HEK293 (cell line): ENCODE measurements at regions not wholly inside any gene's neighbourhood (a gene's known extent, or its start where the extent isn't known, plus 50 kb on each side); places are given as distances from the start of the nearest gene placed in this dataset.

ENCODE experiments used
- CTCF ChIA-PET: fragments of 350-600 bp; formaldehyde crosslinking; extraction: SDS; loops from one replicate; lab custom pipeline; 2021; ENCODE audit warnings: antibody characterized with exemption; lab: Yijun Ruan, JAX
- POLR2A ChIA-PET: fragments of 300-600 bp; formaldehyde crosslinking; extraction: SDS; loops from one replicate; lab custom pipeline; 2020; ENCODE audit warnings: antibody characterized with exemption, inconsistent platforms; lab: Yijun Ruan, JAX
- H3K27ac ChIP-seq: fragments of 200-500 bp; sonication (Bioruptor generic); 2 replicates; pipeline ENCODE4 v1.5.1; 2014; ENCODE audit warnings: low read depth, low read length, control low read depth, inconsistent platforms; ENCODE audit errors: extremely low read depth
- H3K36me3 ChIP-seq, 2 experiments: fragments of 200-500 bp in 1 of 2; sonication (Bioruptor generic) in 1 of 2; 1 replicate in 1 of 2; 2 replicates in 1 of 2; pipeline ENCODE4 v1.5.1; 2014 to 2017; ENCODE audit warnings: inconsistent platforms in 2 of 2, low read length in 2 of 2; ENCODE audit not compliant: control insufficient read depth in 2 of 2, insufficient read depth in 1 of 2
- H3K4me1 ChIP-seq: fragments of 200-500 bp; sonication (Bioruptor generic); 2 replicates; pipeline ENCODE4 v1.5.1; 2014; ENCODE audit warnings: mild to moderate bottlenecking, low read length, inconsistent platforms; ENCODE audit not compliant: control insufficient read depth, insufficient read depth
- H3K4me3 ChIP-seq: 2 replicates; pipeline ENCODE4 v1.5.1; 2011; ENCODE audit warnings: low read depth, mild to moderate bottlenecking, control low read depth, low read length, moderate library complexity
- H3K9me3 ChIP-seq: fragments of 200-500 bp; sonication (Bioruptor generic); 2 replicates; pipeline ENCODE4 v1.5.1; 2014; ENCODE audit warnings: low read depth, low read length, inconsistent platforms; ENCODE audit not compliant: control insufficient read depth, insufficient read depth
- FEZF1 ChIP-seq: fragments of 450-650 bp; formaldehyde crosslinking; IDR thresholded peaks from 2 replicates; pipeline ENCODE4 v1.5.1; 2016; ENCODE audit warnings: missing biosample characterization, missing genetic modification characterization
- IKZF3 ChIP-seq: fragments of 450-650 bp; IDR thresholded peaks from 2 replicates; pipeline ENCODE4 v1.5.0; 2018; ENCODE audit warnings: missing biosample characterization, mild to moderate bottlenecking, missing genetic modification characterization, moderate library complexity
- INSM2 ChIP-seq: fragments of 450-650 bp; formaldehyde crosslinking; IDR thresholded peaks from 2 replicates; pipeline ENCODE4 v1.5.1; 2016; ENCODE audit warnings: missing biosample characterization, missing genetic modification characterization
- REST ChIP-seq: fragments of 450-650 bp; formaldehyde crosslinking; IDR thresholded peaks from 2 replicates; pipeline ENCODE4 v1.5.1; 2016; ENCODE audit warnings: missing biosample characterization, missing genetic modification characterization
- ZBTB17 ChIP-seq: fragments of 450-650 bp; formaldehyde crosslinking; IDR thresholded peaks from 2 replicates; pipeline ENCODE4 v1.5.1; 2016; ENCODE audit warnings: missing biosample characterization, missing genetic modification characterization
- ZBTB20 ChIP-seq: fragments of 450-650 bp; formaldehyde crosslinking; IDR thresholded peaks from 2 replicates; pipeline ENCODE4 v1.5.1; 2016; ENCODE audit warnings: missing biosample characterization, missing genetic modification characterization
- ZBTB21 ChIP-seq: fragments of 450-650 bp; formaldehyde crosslinking; IDR thresholded peaks from 2 replicates; pipeline ENCODE4 v1.5.1; 2017; ENCODE audit warnings: missing biosample characterization, missing genetic modification characterization
- ZBTB48 ChIP-seq: fragments of 450-650 bp; formaldehyde crosslinking; IDR thresholded peaks from 2 replicates; pipeline ENCODE4 v1.5.1; 2016; ENCODE audit warnings: missing biosample characterization, missing genetic modification characterization
- ZFHX2 ChIP-seq: fragments of 450-650 bp; formaldehyde crosslinking; conservative IDR thresholded peaks from 2 replicates; pipeline ENCODE4 v1.5.1; 2016; ENCODE audit warnings: missing biosample characterization, missing genetic modification characterization
- ZNF133 ChIP-seq: fragments of 450-650 bp; formaldehyde crosslinking; IDR thresholded peaks from 2 replicates; pipeline ENCODE4 v1.5.1; 2016; ENCODE audit warnings: missing biosample characterization, missing genetic modification characterization
- ZNF146 ChIP-seq: fragments of 450-650 bp; formaldehyde crosslinking; IDR thresholded peaks from 2 replicates; pipeline ENCODE4 v1.5.1; 2016; ENCODE audit warnings: missing biosample characterization, missing genetic modification characterization
- ZNF19 ChIP-seq: fragments of 450-650 bp; formaldehyde crosslinking; IDR thresholded peaks from 2 replicates; pipeline ENCODE4; 2016; ENCODE audit warnings: missing biosample characterization, missing genetic modification characterization, low read depth
- ZNF202 ChIP-seq: fragments of 450-650 bp; formaldehyde crosslinking; IDR thresholded peaks from 2 replicates; pipeline ENCODE4 v1.5.1; 2016; ENCODE audit warnings: missing biosample characterization, missing genetic modification characterization, borderline replicate concordance
- ZNF239 ChIP-seq: fragments of 450-650 bp; formaldehyde crosslinking; IDR thresholded peaks from 2 replicates; pipeline ENCODE4 v1.5.1; 2016; ENCODE audit warnings: missing biosample characterization, missing genetic modification characterization
- ZNF324 ChIP-seq: fragments of 450-650 bp; formaldehyde crosslinking; IDR thresholded peaks from 2 replicates; pipeline ENCODE4 v1.5.1; 2016; ENCODE audit warnings: missing biosample characterization, missing genetic modification characterization
- ZNF335 ChIP-seq: fragments of 450-650 bp; formaldehyde crosslinking; conservative IDR thresholded peaks from 2 replicates; pipeline ENCODE4 v1.5.1; 2016; ENCODE audit warnings: missing biosample characterization, missing genetic modification characterization
- ZNF639 ChIP-seq: fragments of 450-650 bp; formaldehyde crosslinking; IDR thresholded peaks from 2 replicates; pipeline ENCODE4 v1.5.1; 2016; ENCODE audit warnings: missing biosample characterization, missing genetic modification characterization

- Histone ChIP-seq H3K4me1 (no peaks in the 10 kb centered on the region), H3K4me3 (no peak overlapping the region), H3K36me3 (no peaks in the 10 kb centered on the region), H3K9me3 (no peaks in the 10 kb centered on the region), H3K27ac (no peak overlapping the region)
- ChIA-PET CTCF (interaction anchor here (0.6 kb wide), 1 partner anchor 98 kb away, joined by 4 read pairs; no protein-coding TSS in a partner anchor), POLR2A (no interaction called here)
- TF ChIP-seq ZFHX2 (tag by site-specific recombination) (no peak), ZBTB20 (tag by site-specific recombination) (no peak), IKZF3 (tag by site-specific recombination) (no peak), FEZF1 (no peak), ZNF146 (no peak), ZBTB21 (tag by site-specific recombination) (no peak), ZNF324 (tag by site-specific recombination) (no peak), ZNF19 (no peak), ZNF639 (tag by site-specific recombination) (no peak), ZBTB48 (tag by site-specific recombination) (no peak)
These were observed 283.1 kb upstream of the NRP1 start for GRCh38 chr10:33617381-33618080.

- 0 out of 2 replicates have a peak, but pooled peaks have one; percentile 38 for TF ChIP-seq ZNF335 (tag by site-specific recombination)
- peak; percentile 29; the same call in 1 of the 2 replicates for TF ChIP-seq ZBTB17 (tag by site-specific recombination)
- no peak for TF ChIP-seq ZNF202 (tag by site-specific recombination)
- no peak for TF ChIP-seq ZNF239
- ChIA-PET POLR2A (no interaction called here), CTCF (interaction anchor here (0.6 kb wide), 1 partner anchor 98 kb away, joined by 4 read pairs; no protein-coding TSS in a partner anchor)
- Histone ChIP-seq H3K4me1 (no peaks in the 10 kb centered on the region), H3K4me3 (no peak overlapping the region), H3K36me3 (no peaks in the 10 kb centered on the region), H3K27ac (no peak overlapping the region), H3K9me3 (no peaks in the 10 kb centered on the region)
These were observed 282.5 kb upstream of the NRP1 start for GRCh38 chr10:33616956-33617355.

GRCh38 chr10:33612551-33612950, 278.1 kb upstream of the NRP1 start:
- Histone ChIP-seq H3K36me3 (no peaks in the 10 kb centered on the region), H3K4me3 (no peak overlapping the region), H3K9me3 (no peaks in the 10 kb centered on the region), H3K4me1 (no peaks in the 10 kb centered on the region), H3K27ac (no peak overlapping the region)
- ChIA-PET POLR2A (no interaction called here), CTCF (no interaction called here)
- no peak for TF ChIP-seq INSM2 (tag by site-specific recombination)
- no peak for TF ChIP-seq REST (tag by site-specific recombination)
- TF ChIP-seq ZNF202 (tag by site-specific recombination) = no peak
- no peak for TF ChIP-seq ZNF133
